SK-N-MC (cell line): ENCODE measurements at regions not wholly inside any gene's neighbourhood (a gene's known extent, or its start where the extent isn't known, plus 50 kb on each side); places are given as distances from the start of the nearest gene placed in this dataset.

Experiments used
- EZH2 ChIP-seq: fragments of 200-600 bp; sonication (generic); IDR thresholded peaks from one replicate; pipeline ENCODE4 v1.6.1; 2017; ENCODE audit warnings: antibody characterized with exemption
- FOXP2 ChIP-seq: optimal IDR thresholded peaks from 2 replicates; pipeline ENCODE3; 2011; ENCODE audit warnings: mild to moderate bottlenecking, moderate library complexity; ENCODE audit not compliant: insufficient read depth; ENCODE audit errors: extremely low read length, control extremely low read depth
- POLR2AphosphoS5 ChIP-seq: IDR thresholded peaks from 2 replicates; pipeline ENCODE4 v1.6.1; 2012; ENCODE audit warnings: mild to moderate bottlenecking, low read depth, low read length, borderline replicate concordance

- TF ChIP-seq POLR2AphosphoS5 = no peak
- no peak for TF ChIP-seq EZH2
- no peak for TF ChIP-seq FOXP2
Observed at GRCh38 chr21:36601362-36601761, 97.6 kb upstream of the SIM2 start.
